HAP-1 (cell line): ENCODE measurements at regions not wholly inside any gene's neighbourhood (a gene's known extent, or its start where the extent isn't known, plus 50 kb on each side); places are given as distances from the start of the nearest gene placed in this dataset.

Experiments used
- DNase-seq, 2 experiments: peaks; one replicate each; pipeline ENCODE4 v3.0.0-alpha.2; 2016 to 2020; ENCODE audit warnings: low spot score in 2 of 2
- H3K27me3 ChIP-seq: fragments of 250-450 bp; sonication (Bioruptor Pico); 2 replicates; pipeline ENCODE4 v1.5.1; 2020; ENCODE audit warnings: low read depth, mild to moderate bottlenecking, moderate library complexity
- H3K36me3 ChIP-seq: fragments of 250-450 bp; sonication (Bioruptor Pico); replicated peaks from 2 replicates; pipeline ENCODE4 v1.5.1; 2020; ENCODE audit warnings: mild to moderate bottlenecking
- H3K4me1 ChIP-seq: fragments of 250-450 bp; sonication (Bioruptor Pico); 2 replicates; pipeline ENCODE4 v1.5.1; 2020; ENCODE audit warnings: mild to moderate bottlenecking
- H3K4me3 ChIP-seq: fragments of 250-450 bp; sonication (Bioruptor Pico); 2 replicates; pipeline ENCODE4 v1.5.1; 2020; ENCODE audit warnings: mild to moderate bottlenecking, moderate library complexity
- H3K9me3 ChIP-seq: fragments of 250-450 bp; sonication (Bioruptor Pico); 2 replicates; pipeline ENCODE4 v1.5.1; 2020; ENCODE audit warnings: mild to moderate bottlenecking, moderate library complexity
- in situ Hi-C: fragments of 300-500 bp; cut with MboI; formaldehyde crosslinking; loops from 3 replicates; pipeline ENCODE4 v1.14.3; 2020; ENCODE audit warnings: low sequenced_read_pairs, inconsistent platforms, mixed read lengths

GRCh38 chr14:66074537-66074936 lies 411.6 kb upstream of the CCDC196 start:
- H3K36me3 ChIP-seq: no peaks in the 10 kb centered on the region
- H3K27me3 ChIP-seq: peaks cover 4% of the 10 kb centered on the region; the same call in 1 of the 2 replicates
- in situ Hi-C loops: loop anchor here (10.0 kb wide), 2 partner anchors 660 to 910 kb away; partner anchors contain the start of gene FUT8
- no peak for DNase-seq
- H3K9me3 ChIP-seq: no peaks in the 10 kb centered on the region
- no peak overlapping the region for H3K4me3 ChIP-seq
- no peaks in the 10 kb centered on the region for H3K4me1 ChIP-seq

- Histone ChIP-seq H3K4me3 (no peak overlapping the region), H3K4me1 (no peaks in the 10 kb centered on the region), H3K27me3 (peaks cover 6% of the 10 kb centered on the region), H3K9me3 (no peaks in the 10 kb centered on the region), H3K36me3 (no peaks in the 10 kb centered on the region)
- DNase-seq: no peak
- in situ Hi-C loops: loop anchor here (10.0 kb wide), 2 partner anchors 661 to 911 kb away; partner anchors contain the start of gene FUT8
These were observed 410.0 kb upstream of the CCDC196 start for GRCh38 chr14:66076176-66076575.

- in situ Hi-C loops: loop anchor here (10.0 kb wide), 2 partner anchors 663 to 913 kb away; partner anchors contain the start of gene FUT8
- no peaks in the 10 kb centered on the region for H3K36me3 ChIP-seq
- no peak for DNase-seq
- peaks cover 2% of the 10 kb centered on the region; the same call in 1 of the 2 replicates for H3K27me3 ChIP-seq
- no peaks in the 10 kb centered on the region for H3K4me1 ChIP-seq
- no peak overlapping the region for H3K4me3 ChIP-seq
- no peaks in the 10 kb centered on the region for H3K9me3 ChIP-seq
These were observed 408.2 kb upstream of the CCDC196 start for GRCh38 chr14:66078006-66078405.

- H3K4me3 ChIP-seq: no peak overlapping the region
These were observed 404.4 kb upstream of the CCDC196 start for GRCh38 chr14:66081594-66082376.

GRCh38 chr14:66085224-66085623 lies 400.9 kb upstream of the CCDC196 start:
- in situ Hi-C loops: no loop called here
- no peak for DNase-seq
- no peaks in the 10 kb centered on the region for H3K36me3 ChIP-seq
- no peaks in the 10 kb centered on the region for H3K4me1 ChIP-seq
- no peak overlapping the region for H3K4me3 ChIP-seq
- H3K9me3 ChIP-seq: no peaks in the 10 kb centered on the region
- H3K27me3 ChIP-seq: peaks cover 2% of the 10 kb centered on the region; the same call in 1 of the 2 replicates

More at GRCh38 chr14:66081594-66082376, 404.4 kb upstream of the CCDC196 start:
- DNase-seq: no peak
- H3K36me3 ChIP-seq: no peaks in the 10 kb centered on the region
- peaks cover 2% of the 10 kb centered on the region; the same call in 1 of the 2 replicates for H3K27me3 ChIP-seq
- in situ Hi-C loops: no loop called here
- no peaks in the 10 kb centered on the region for H3K9me3 ChIP-seq
- no peaks in the 10 kb centered on the region for H3K4me1 ChIP-seq

- H3K4me1 ChIP-seq: no peaks in the 10 kb centered on the region
- in situ Hi-C loops: no loop called here
- H3K9me3 ChIP-seq: no peaks in the 10 kb centered on the region
- H3K4me3 ChIP-seq: no peak overlapping the region
- peaks cover 2% of the 10 kb centered on the region; the same call in 1 of the 2 replicates for H3K27me3 ChIP-seq
- no peak for DNase-seq
- no peaks in the 10 kb centered on the region for H3K36me3 ChIP-seq
These were observed 400.5 kb upstream of the CCDC196 start for GRCh38 chr14:66085665-66086064.

- H3K4me1 ChIP-seq: no peaks in the 10 kb centered on the region
- no peaks in the 10 kb centered on the region for H3K36me3 ChIP-seq
- no peak overlapping the region for H3K4me3 ChIP-seq
- no peaks in the 10 kb centered on the region for H3K9me3 ChIP-seq
- in situ Hi-C loops: no loop called here
- no peak for DNase-seq
- H3K27me3 ChIP-seq: peaks cover 2% of the 10 kb centered on the region; the same call in 1 of the 2 replicates
These were observed 398.9 kb upstream of the CCDC196 start for GRCh38 chr14:66087231-66087630.

GRCh38 chr14:66088656-66089055 lies 397.5 kb upstream of the CCDC196 start:
- H3K4me3 ChIP-seq: no peak overlapping the region
- no peaks in the 10 kb centered on the region for H3K9me3 ChIP-seq
- no peaks in the 10 kb centered on the region for H3K36me3 ChIP-seq
- in situ Hi-C loops: no loop called here
- no peak for DNase-seq
- no peaks in the 10 kb centered on the region for H3K4me1 ChIP-seq
- peaks cover 2% of the 10 kb centered on the region; the same call in 1 of the 2 replicates for H3K27me3 ChIP-seq

GRCh38 chr14:66092206-66092605 lies 394.0 kb upstream of the CCDC196 start:
- in situ Hi-C loops: no loop called here
- Histone ChIP-seq H3K4me1 (no peaks in the 10 kb centered on the region; the same call in 1 of the 2 replicates), H3K4me3 (no peak overlapping the region), H3K9me3 (no peaks in the 10 kb centered on the region), H3K27me3 (peaks cover 2% of the 10 kb centered on the region; the same call in 1 of the 2 replicates), H3K36me3 (no peaks in the 10 kb centered on the region)
- no peak for DNase-seq

- Histone ChIP-seq H3K9me3 (no peaks in the 10 kb centered on the region), H3K36me3 (no peaks in the 10 kb centered on the region), H3K27me3 (peaks cover 2% of the 10 kb centered on the region; the same call in 1 of the 2 replicates), H3K4me1 (peaks cover 2% of the 10 kb centered on the region; the same call in 1 of the 2 replicates), H3K4me3 (no peak overlapping the region)
- no peak for DNase-seq
- in situ Hi-C loops: no loop called here
These were observed 393.4 kb upstream of the CCDC196 start for GRCh38 chr14:66092748-66093147.

- Histone ChIP-seq H3K27me3 (peaks cover 2% of the 10 kb centered on the region; the same call in 1 of the 2 replicates), H3K4me3 (no peak overlapping the region), H3K4me1 (peaks cover 2% of the 10 kb centered on the region; the same call in 1 of the 2 replicates), H3K9me3 (no peaks in the 10 kb centered on the region), H3K36me3 (no peaks in the 10 kb centered on the region)
- no peak for DNase-seq
- in situ Hi-C loops: no loop called here
These were observed 392.0 kb upstream of the CCDC196 start for GRCh38 chr14:66094001-66094727.

GRCh38 chr14:66099451-66099850 lies 386.7 kb upstream of the CCDC196 start:
- Histone ChIP-seq H3K4me1 (peaks cover 2% of the 10 kb centered on the region; the same call in 1 of the 2 replicates), H3K27me3 (no peaks in the 10 kb centered on the region), H3K9me3 (no peaks in the 10 kb centered on the region), H3K36me3 (no peaks in the 10 kb centered on the region), H3K4me3 (no peak overlapping the region)
- in situ Hi-C loops: no loop called here
- DNase-seq: no peak

GRCh38 chr14:66099931-66100330 lies 386.2 kb upstream of the CCDC196 start:
- in situ Hi-C loops: no loop called here
- no peaks in the 10 kb centered on the region for H3K9me3 ChIP-seq
- no peaks in the 10 kb centered on the region for H3K27me3 ChIP-seq
- no peak overlapping the region for H3K4me3 ChIP-seq
- H3K4me1 ChIP-seq: peaks cover 2% of the 10 kb centered on the region; the same call in 1 of the 2 replicates
- DNase-seq: no peak
- no peaks in the 10 kb centered on the region for H3K36me3 ChIP-seq

- Histone ChIP-seq H3K36me3 (no peaks in the 10 kb centered on the region), H3K27me3 (no peaks in the 10 kb centered on the region), H3K9me3 (no peaks in the 10 kb centered on the region), H3K4me3 (no peak overlapping the region), H3K4me1 (peaks cover 2% of the 10 kb centered on the region; the same call in 1 of the 2 replicates)
- DNase-seq: no peak
- in situ Hi-C loops: no loop called here
These were observed 384.5 kb upstream of the CCDC196 start for GRCh38 chr14:66101662-66102061.
